GM12891 (cell line): ENCODE measurements at regions not wholly inside any gene's neighbourhood (a gene's known extent, or its start where the extent isn't known, plus 50 kb on each side); places are given as distances from the start of the nearest gene placed in this dataset.
"Not testable (repeated sequence)": the region's sequence is repeated elsewhere in the genome, so short reads cannot be mapped to it uniquely, and the experiment has no call there.

Experiments
- DNase-seq: peaks from one replicate; pipeline ENCODE4 v3.0.0; 2011; ENCODE audit warnings: low spot score; ENCODE audit not compliant: insufficient read length
- FAIRE-seq: peaks from 2 replicates; lab custom pipeline; 2011; peaks lifted over from hg19 to GRCh38; lab: Jason Lieb, UNC
- PAX5 ChIP-seq: IDR thresholded peaks from 2 replicates; pipeline ENCODE4 v1.6.1; 2011; ENCODE audit warnings: low read length, moderate library complexity, mild to moderate bottlenecking; ENCODE audit not compliant: insufficient read depth, severe bottlenecking
- POLR2A ChIP-seq: IDR thresholded peaks from 2 replicates; pipeline ENCODE4 v1.6.1; 2011; ENCODE audit warnings: low read depth, low read length, control low read depth
- POLR2AphosphoS5 ChIP-seq: IDR thresholded peaks from 2 replicates; pipeline ENCODE4 v1.6.1; 2011; ENCODE audit warnings: low read depth, low read length, control low read depth
- POU2F2 ChIP-seq: IDR thresholded peaks from 2 replicates; pipeline ENCODE4 v1.6.1; 2011; ENCODE audit warnings: low read depth, mild to moderate bottlenecking, control low read depth, low read length, moderate library complexity
- SPI1 ChIP-seq: IDR thresholded peaks from 2 replicates; pipeline ENCODE4 v1.6.1; 2011; ENCODE audit warnings: low read depth, low read length, control low read depth
- TAF1 ChIP-seq: IDR thresholded peaks from 2 replicates; pipeline ENCODE4 v1.6.1; 2011; ENCODE audit warnings: low read depth, low read length, control low read depth

DNA sequence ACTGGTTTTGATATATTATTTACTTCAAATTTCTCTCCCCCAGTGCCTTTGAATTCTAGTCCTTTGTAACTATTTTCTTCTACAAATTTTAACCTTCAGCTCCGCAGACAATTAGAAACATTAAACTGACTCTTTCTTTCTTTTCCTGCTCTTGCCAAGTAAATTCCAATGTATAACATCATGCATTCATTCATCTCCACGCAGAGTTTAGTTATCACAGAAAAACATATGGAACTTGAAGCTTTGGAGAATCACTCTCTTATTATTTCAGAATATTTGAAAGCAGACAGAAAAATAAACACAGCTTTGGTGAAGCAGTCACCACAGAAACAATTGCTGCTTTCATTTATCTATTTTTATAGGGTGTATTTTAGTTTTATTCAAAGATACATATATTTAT lies 778.7 kb upstream of the CDH8 start:
- FAIRE-seq: no peak
- TF ChIP-seq POU2F2 (no peak), PAX5 (no peak), POLR2A (no peak), SPI1 (no peak), TAF1 (no peak)

DNA sequence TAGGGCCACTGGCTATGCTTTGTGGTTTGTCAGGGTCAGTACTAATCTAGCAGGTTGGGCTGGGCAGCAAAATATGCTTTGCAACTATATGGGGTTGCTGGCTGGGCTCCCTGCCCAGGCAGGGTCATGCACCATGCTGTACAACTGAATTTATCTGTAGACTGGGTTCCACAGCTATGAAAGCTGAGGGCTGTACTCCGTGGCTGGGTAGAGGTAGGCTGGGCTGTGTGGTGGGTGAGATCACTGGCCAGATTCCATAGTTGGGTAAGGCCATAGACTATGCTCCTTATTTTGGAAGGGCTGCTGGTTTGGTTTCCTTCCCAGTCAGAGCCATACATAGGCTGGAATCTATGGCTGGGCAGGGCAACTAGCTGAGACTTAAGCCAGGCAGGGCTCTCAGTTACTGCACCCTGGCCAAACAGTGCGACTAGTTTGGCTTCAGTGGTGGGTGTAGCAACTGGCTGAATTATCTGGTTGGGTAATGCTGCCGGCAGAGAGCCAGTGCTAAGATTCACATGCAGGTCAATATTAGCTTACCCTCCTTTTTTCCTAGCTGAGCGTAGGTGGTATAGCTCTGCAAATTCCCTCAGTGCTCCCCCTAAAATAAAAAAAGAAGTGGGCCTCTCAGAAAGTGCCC lies 769.1 kb upstream of the CDH8 start:
- DNase-seq: no peak
- TF ChIP-seq TAF1 (no peak), POLR2A (no peak), POU2F2 (no peak), POLR2AphosphoS5 (no peak), SPI1 (no peak), PAX5 (no peak)
- no peak for FAIRE-seq

More for the DNA sequence above, 778.7 kb upstream of the CDH8 start:
- DNase-seq: no peak

GRCh38 chr16:62794724-62795123 lies 758.5 kb upstream of the CDH8 start:
- DNase-seq (no peak), FAIRE-seq (no peak)
- no peak for TF ChIP-seq PAX5
- TF ChIP-seq POLR2A: no peak
- no peak for TF ChIP-seq SPI1
- TF ChIP-seq POLR2AphosphoS5: no peak
- TF ChIP-seq POU2F2: no peak
- no peak for TF ChIP-seq TAF1

DNA sequence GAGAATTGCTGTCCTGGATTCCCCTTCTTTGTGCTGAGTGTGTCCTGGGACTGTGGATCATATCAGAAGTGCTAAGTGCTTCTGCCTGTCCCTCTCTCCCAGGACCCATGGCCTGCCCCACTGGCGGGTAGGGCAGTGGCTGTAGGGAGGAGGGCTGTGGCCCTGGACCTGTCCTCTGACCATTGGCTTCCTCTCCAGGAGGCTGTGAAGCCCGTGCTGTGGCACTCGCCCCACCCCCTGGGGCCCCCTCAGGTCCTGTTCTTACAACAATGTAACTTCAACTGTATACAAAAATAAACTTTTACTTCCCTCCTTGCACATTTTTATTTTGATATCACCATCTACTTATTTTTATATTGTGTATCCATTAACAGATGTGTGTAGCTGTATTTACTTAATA lies 743.8 kb upstream of the CDH8 start:
- not testable (repeated sequence) for FAIRE-seq, DNase-seq

GRCh38 chr16:62764572-62764971 lies 728.3 kb upstream of the CDH8 start:
- no peak for FAIRE-seq
- DNase-seq: no peak
- TF ChIP-seq TAF1 (no peak), POLR2A (no peak), POLR2AphosphoS5 (no peak)

DNA sequence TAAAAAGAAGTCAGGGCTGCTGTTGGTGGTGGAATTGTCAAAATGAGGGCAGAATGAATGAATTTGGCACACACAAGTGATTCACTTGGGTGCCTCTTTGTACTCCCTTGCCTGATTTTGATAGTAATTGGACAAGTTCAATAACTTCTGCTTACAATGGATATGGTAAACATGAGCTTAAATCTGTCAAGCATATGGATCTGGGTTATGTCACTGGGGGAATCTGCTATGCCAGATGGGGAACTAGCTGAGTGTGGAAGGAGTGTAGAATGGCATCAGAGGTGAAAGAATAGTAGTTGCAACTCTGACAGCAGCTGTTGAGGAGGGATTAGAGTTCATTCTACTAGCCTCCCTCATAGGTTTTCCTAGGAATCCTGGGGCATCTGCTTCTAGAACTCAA lies 724.2 kb upstream of the CDH8 start:
- no peak for DNase-seq
- TF ChIP-seq TAF1 (no peak), POLR2AphosphoS5 (no peak), POU2F2 (no peak), PAX5 (no peak), SPI1 (no peak), POLR2A (no peak)

GRCh38 chr16:62755938-62756337 lies 719.7 kb upstream of the CDH8 start:
- DNase-seq (no peak), FAIRE-seq (no peak)
- TF ChIP-seq TAF1 (no peak), POU2F2 (no peak), SPI1 (peak; percentile 88)

More for the DNA sequence above, 724.2 kb upstream of the CDH8 start:
- no peak for FAIRE-seq

GRCh38 chr16:62752854-62753253 lies 716.6 kb upstream of the CDH8 start:
- no peak for FAIRE-seq
- no peak for TF ChIP-seq SPI1
- no peak for TF ChIP-seq TAF1
- no peak for TF ChIP-seq POLR2AphosphoS5
- no peak for TF ChIP-seq PAX5
- no peak for TF ChIP-seq POLR2A
- no peak for TF ChIP-seq POU2F2
- DNase-seq: no peak

DNA sequence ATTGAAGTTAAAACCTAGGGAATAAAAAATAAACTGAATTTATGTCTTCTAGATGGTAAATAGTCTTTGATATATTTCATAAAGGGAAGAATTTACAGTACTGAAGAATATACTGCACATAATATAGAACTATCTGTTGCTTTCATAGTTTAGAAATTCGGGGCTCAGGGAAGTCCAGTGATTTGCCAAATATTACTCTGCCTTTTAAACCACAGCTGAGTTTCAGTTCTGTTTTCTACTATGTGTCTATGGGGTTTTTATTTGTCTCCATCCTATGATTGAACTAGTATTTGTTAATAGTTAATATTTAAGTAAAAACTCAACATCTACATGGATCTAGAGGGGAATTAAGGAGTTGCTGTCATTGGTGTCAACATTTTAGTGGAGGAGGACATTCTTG lies 715.0 kb upstream of the CDH8 start:
- FAIRE-seq (no peak), DNase-seq (no peak)
- TF ChIP-seq SPI1 (peak; percentile 92), POLR2A (no peak)

- FAIRE-seq (no peak), DNase-seq (peak; percentile 6)
- TF ChIP-seq POLR2A (no peak), SPI1 (no peak), PAX5 (no peak), POLR2AphosphoS5 (no peak), TAF1 (no peak), POU2F2 (no peak)
These were observed 705.5 kb upstream of the CDH8 start for GRCh38 chr16:62741692-62742091.
